Sigmoid colon (tissue), 6 donors: ENCODE measurements at regions not wholly inside any gene's neighbourhood (a gene's known extent, or its start where the extent isn't known, plus 50 kb on each side); places are given as distances from the start of the nearest gene placed in this dataset.

Experiments used
- DNase-seq: peaks from one replicate; pipeline ENCODE4 v3.0.0-alpha.2; 2019
- H3K27ac ChIP-seq, 4 donors: fragments of 200-600 bp; sonication (generic); one replicate each; pipeline ENCODE4 v1.5.1; 2016 to 2019; ENCODE audit warnings: mild to moderate bottlenecking in 1 of 4
- H3K27me3 ChIP-seq, 3 donors: fragments of 200-600 bp; sonication (generic); one replicate each; pipeline ENCODE4 v1.5.1; 2019; ENCODE audit warnings: mild to moderate bottlenecking in 1 of 3
- H3K36me3 ChIP-seq, 4 donors: fragments of 200-600 bp; sonication (generic); one replicate each; pipeline ENCODE4 v1.5.1; 2016 to 2019
- H3K4me1 ChIP-seq, 4 donors: fragments of 200-600 bp; sonication (generic); one replicate each; pipeline ENCODE4 v1.5.1; 2017 to 2019
- H3K4me3 ChIP-seq, 4 donors: fragments of 200-600 bp; sonication (generic); one replicate each; pipeline ENCODE4 v1.5.1; 2017 to 2019; ENCODE audit warnings: mild to moderate bottlenecking in 2 of 4, moderate library complexity in 1 of 4
- H3K9me3 ChIP-seq, 4 donors: fragments of 200-600 bp in 3 of 4; sonication (generic) in 3 of 4; one replicate each; pipeline versions ENCODE4 v1.5.1 to v1.6.1; 2013 to 2019
- CTCF ChIP-seq, 4 experiments: fragments of 450-650 bp in 3 of 4; fragments of 200-600 bp in 1 of 4; IDR thresholded peaks; one replicate each; pipeline ENCODE4 v1.5.1; 2016 to 2019; ENCODE audit warnings: antibody characterized with exemption in 4 of 4, mild to moderate bottlenecking in 3 of 4, moderate library complexity in 2 of 4
- EP300 ChIP-seq, 4 donors: sonication (generic); formaldehyde crosslinking; IDR thresholded peaks; one replicate each; pipeline ENCODE4 v1.6.1; 2017; ENCODE audit warnings: antibody characterized with exemption in 4 of 4
- POLR2A ChIP-seq, 2 donors: fragments of 450-650 bp; IDR thresholded peaks; one replicate each; pipeline ENCODE4 v1.6.1; 2016; ENCODE audit warnings: antibody characterized with exemption in 2 of 2, mild to moderate bottlenecking in 2 of 2, moderate library complexity in 2 of 2
- POLR2AphosphoS5 ChIP-seq, 4 donors: sonication (generic); formaldehyde crosslinking; IDR thresholded peaks; one replicate each; pipeline ENCODE4 v1.6.1; 2017; ENCODE audit warnings: antibody characterized with exemption in 4 of 4
- WGBS, 2 donors: extraction: QIAGEN DNeasy Blood & Tissue Kit; methylation state at CpG; one replicate each; pipeline ENCODE4 v1.1.7; 2013; 5-methylcytosine and 5-hydroxymethylcytosine counted together
- intact Hi-C: fragments of 100-400 bp; cut with DNase I; formaldehyde crosslinking; loops from one replicate; pipeline ENCODE4 v1.15.1; 2023
- donor health status: healthy with polysubstance abuse.
- donor health status: healthy.

GRCh38 chr1:30274173-30274970 is 449.0 kb downstream of the MATN1 start:
- 62 to 71% methylated on average over 3 of the region's 3 CpGs for WGBS, 2 donors
- peaks cover 0 to 3% (median 0%) of the 10 kb centered on the region in 4 donors for H3K9me3 ChIP-seq

GRCh38 chr1:30273456-30273855 is 449.9 kb downstream of the MATN1 start:
- Histone ChIP-seq H3K36me3 (no peaks in the 10 kb centered on the region), H3K4me1 (no peaks in the 10 kb centered on the region), H3K27ac (no peak overlapping the region), H3K4me3 (no peak overlapping the region), H3K27me3 (peaks cover 0 to 24% (median 0%) of the 10 kb centered on the region in 3 donors), H3K9me3 (peaks cover 0 to 3% (median 0%) of the 10 kb centered on the region in 4 donors)
- intact Hi-C loops, result no loop called here
- DNase-seq, result no peak
- 82 to 88% methylated on average over 5 of the region's 5 CpGs for WGBS, 2 donors
- TF ChIP-seq POLR2AphosphoS5 (IDR thresholded peaks at IDR 0.05), result no peak
- TF ChIP-seq POLR2A (IDR thresholded peaks at IDR 0.05), result no peak
- no peak for TF ChIP-seq CTCF (IDR thresholded peaks at IDR 0.05)
- TF ChIP-seq EP300 (IDR thresholded peaks at IDR 0.05), result no peak

More at GRCh38 chr1:30274173-30274970, 449.0 kb downstream of the MATN1 start:
- H3K36me3 ChIP-seq, result no peaks in the 10 kb centered on the region
- intact Hi-C loops, result no loop called here
- H3K4me1 ChIP-seq, result no peaks in the 10 kb centered on the region
- H3K27me3 ChIP-seq, result peaks cover 0 to 23% (median 0%) of the 10 kb centered on the region in 3 donors
- H3K27ac ChIP-seq, result no peak overlapping the region
- no peak for DNase-seq
- TF ChIP-seq CTCF (IDR thresholded peaks at IDR 0.05) (no peak), POLR2AphosphoS5 (IDR thresholded peaks at IDR 0.05) (no peak), POLR2A (IDR thresholded peaks at IDR 0.05) (no peak)
- H3K4me3 ChIP-seq, result no peak overlapping the region

DNA sequence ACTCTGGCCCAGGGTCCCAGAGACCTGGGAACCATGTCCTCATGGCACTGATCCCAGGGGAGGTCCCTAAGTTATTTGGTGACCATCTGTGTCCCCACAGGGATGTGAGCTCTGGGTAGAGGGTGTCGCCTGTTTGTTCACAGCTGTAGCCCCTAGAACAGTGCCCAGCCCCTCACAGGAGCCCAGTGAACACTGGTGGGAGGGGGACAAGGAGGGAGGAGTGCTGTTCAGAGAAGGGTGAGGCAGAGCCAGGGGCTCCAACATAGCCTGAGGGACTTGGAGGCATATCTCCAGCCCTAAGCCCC is 450.4 kb downstream of the MATN1 start:
- Histone ChIP-seq H3K4me3 (no peak overlapping the region), H3K9me3 (peaks cover 0 to 3% (median 0%) of the 10 kb centered on the region in 4 donors), H3K36me3 (no peaks in the 10 kb centered on the region), H3K4me1 (no peaks in the 10 kb centered on the region), H3K27ac (no peak overlapping the region), H3K27me3 (peaks cover 0 to 24% (median 0%) of the 10 kb centered on the region in 3 donors)
- DNase-seq, result no peak
- TF ChIP-seq POLR2A (IDR thresholded peaks at IDR 0.05) (no peak), EP300 (IDR thresholded peaks at IDR 0.05) (no peak), CTCF (IDR thresholded peaks at IDR 0.05) (no peak), POLR2AphosphoS5 (IDR thresholded peaks at IDR 0.05) (no peak)
- intact Hi-C loops, result no loop called here
- WGBS, 2 donors, result 67 to 74% methylated on average over 1 of the region's 1 CpG

DNA sequence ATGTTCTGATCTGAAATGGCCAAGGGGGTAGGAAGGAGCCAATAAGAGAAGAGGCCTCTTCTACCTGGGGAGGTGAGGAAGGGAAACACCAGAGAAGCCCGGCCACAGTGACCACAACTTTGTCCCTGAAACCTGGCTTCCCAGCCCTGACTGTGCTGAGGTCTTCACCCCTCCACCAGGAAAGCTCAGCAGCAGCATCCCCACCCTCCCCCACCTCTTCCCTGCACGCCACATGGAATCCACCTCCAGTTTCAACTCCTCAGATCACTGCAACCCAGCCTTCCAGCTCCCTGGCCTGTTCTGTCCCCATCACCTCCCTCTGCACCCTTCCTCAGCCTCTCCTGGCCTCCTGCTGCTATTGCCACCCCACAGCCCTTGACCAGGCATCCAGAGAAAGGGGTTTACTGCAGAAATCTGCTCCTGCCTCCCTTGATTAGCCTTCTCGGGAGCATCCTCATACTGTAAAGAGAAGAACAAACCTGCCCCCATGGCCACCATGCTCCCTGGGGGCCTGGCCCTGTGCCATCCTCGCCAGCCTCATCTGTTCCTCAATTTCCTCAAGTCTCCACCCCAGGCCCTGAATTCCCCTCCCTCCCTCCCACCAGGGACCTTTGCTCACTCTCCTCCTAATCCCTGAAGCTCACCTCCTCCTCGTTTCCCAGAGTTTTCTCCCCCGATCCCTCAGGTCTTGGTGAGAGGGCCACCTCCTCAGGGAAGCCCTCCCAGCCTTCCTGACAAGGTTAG is 450.9 kb downstream of the MATN1 start:
- WGBS, 2 donors, result 40 to 59% methylated on average over 6 of the region's 6 CpGs
- DNase-seq, result no peak
- Histone ChIP-seq H3K9me3 (peaks cover 0 to 3% (median 0%) of the 10 kb centered on the region in 4 donors), H3K27ac (no peak overlapping the region), H3K27me3 (peaks cover 0 to 24% (median 0%) of the 10 kb centered on the region in 3 donors), H3K4me3 (no peak overlapping the region), H3K36me3 (no peaks in the 10 kb centered on the region), H3K4me1 (no peaks in the 10 kb centered on the region)
- TF ChIP-seq CTCF (IDR thresholded peaks at IDR 0.05) (no peak), POLR2AphosphoS5 (IDR thresholded peaks at IDR 0.05) (no peak), POLR2A (IDR thresholded peaks at IDR 0.05) (no peak), EP300 (IDR thresholded peaks at IDR 0.05) (no peak)
- intact Hi-C loops, result no loop called here
